AG04449 (cell line): ENCODE measurements at regions not wholly inside any gene's neighbourhood (a gene's known extent, or its start where the extent isn't known, plus 50 kb on each side); places are given as distances from the start of the nearest gene placed in this dataset.

Experiments used
- CTCF ChIA-PET: fragments of 350-600 bp; formaldehyde crosslinking; extraction: SDS; loops from one replicate; lab custom pipeline; 2021; ENCODE audit warnings: antibody characterized with exemption; lab: Yijun Ruan, JAX
- POLR2A ChIA-PET: fragments of 400-600, 350-600 bp; formaldehyde crosslinking; extraction: SDS; loops from one replicate; lab custom pipeline; 2020; ENCODE audit warnings: antibody characterized with exemption, inconsistent platforms; lab: Yijun Ruan, JAX
- DNase-seq: peaks from one replicate; pipeline ENCODE4 v3.0.0-alpha.2; 2010; ENCODE audit warnings: low read depth, low spot score
- H3K4me3 ChIP-seq: 2 replicates; pipeline ENCODE4 v1.5.1; 2011; ENCODE audit warnings: low read depth, mild to moderate bottlenecking, control low read depth, low read length
- TF ChIP-seq, protein P1 (sequence below): IDR thresholded peaks from one replicate; pipeline ENCODE4 v1.5.1; 2011; ENCODE audit warnings: mild to moderate bottlenecking, moderate library complexity, low read length, control low read depth, inconsistent platforms; ENCODE audit not compliant: insufficient read depth; ENCODE audit errors: missing control alignments

DNA sequence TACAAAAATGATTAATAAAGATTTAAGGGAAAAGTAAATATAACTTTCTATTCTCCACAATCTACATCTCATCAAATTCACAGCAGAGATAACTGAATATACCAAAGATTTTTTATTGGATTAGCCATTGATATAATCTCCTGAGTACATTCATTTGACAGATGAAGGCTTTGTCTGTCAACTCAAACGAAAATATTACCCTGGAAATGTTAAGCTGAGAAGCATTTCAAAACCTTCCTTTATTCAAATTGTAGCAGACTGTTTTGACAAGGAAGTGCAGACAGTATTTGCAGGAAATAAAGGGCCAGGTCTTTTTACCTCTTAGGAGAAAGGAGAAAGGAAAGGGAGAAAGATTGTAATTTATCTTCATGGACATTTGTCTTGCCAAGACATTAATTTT, 473.5 kb downstream of the TMEM182 start:
- TF ChIP-seq, protein P1, sequence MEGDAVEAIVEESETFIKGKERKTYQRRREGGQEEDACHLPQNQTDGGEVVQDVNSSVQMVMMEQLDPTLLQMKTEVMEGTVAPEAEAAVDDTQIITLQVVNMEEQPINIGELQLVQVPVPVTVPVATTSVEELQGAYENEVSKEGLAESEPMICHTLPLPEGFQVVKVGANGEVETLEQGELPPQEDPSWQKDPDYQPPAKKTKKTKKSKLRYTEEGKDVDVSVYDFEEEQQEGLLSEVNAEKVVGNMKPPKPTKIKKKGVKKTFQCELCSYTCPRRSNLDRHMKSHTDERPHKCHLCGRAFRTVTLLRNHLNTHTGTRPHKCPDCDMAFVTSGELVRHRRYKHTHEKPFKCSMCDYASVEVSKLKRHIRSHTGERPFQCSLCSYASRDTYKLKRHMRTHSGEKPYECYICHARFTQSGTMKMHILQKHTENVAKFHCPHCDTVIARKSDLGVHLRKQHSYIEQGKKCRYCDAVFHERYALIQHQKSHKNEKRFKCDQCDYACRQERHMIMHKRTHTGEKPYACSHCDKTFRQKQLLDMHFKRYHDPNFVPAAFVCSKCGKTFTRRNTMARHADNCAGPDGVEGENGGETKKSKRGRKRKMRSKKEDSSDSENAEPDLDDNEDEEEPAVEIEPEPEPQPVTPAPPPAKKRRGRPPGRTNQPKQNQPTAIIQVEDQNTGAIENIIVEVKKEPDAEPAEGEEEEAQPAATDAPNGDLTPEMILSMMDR: no peak
- no peak for DNase-seq
- no peak overlapping the region for H3K4me3 ChIP-seq
- CTCF ChIA-PET: no interaction called here
- POLR2A ChIA-PET: no interaction called here

DNA sequence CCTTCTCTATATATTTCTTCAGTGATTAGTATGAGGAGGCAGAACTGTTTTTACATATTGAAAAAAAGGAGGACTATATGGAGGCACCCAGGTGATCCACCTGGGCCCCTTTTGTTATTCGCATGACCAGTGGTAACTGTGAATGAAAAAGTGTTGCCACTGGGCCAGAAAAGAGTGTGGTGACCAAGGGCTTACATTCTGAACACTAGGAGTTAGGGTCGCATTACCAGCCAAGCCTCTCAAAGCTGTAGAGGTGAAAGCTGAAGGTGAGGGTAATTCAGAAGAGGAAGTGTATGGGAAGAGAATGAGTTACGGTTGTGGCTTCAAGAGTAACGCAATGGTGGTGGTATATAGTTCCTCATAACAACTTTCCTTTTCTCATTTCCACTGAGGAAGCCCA, 487.6 kb downstream of the TMEM182 start:
- no peak for DNase-seq
- TF ChIP-seq, protein P1: no peak
- ChIA-PET CTCF (no interaction called here), POLR2A (no interaction called here)
- H3K4me3 ChIP-seq: no peak overlapping the region

DNA sequence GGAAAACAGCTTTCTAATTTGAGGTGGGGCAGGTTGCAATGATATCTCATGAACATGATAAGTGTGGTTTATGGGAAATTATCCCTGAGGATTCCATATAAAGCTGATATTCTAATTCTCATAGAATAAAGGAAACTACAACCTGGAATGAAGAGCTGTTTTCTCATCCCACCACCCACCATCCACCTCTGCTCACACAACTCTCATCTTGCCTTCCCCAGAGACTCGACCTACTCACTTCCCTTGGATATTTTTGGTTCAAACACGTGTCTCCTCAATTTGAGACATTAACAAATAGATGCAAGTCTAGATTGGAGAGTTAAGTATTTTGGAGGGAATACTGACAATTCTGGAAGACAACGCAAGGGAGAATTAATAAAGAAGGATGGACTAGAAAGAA, 490.9 kb downstream of the TMEM182 start:
- DNase-seq: no peak
- TF ChIP-seq, protein P1: no peak
- ChIA-PET CTCF (no interaction called here), POLR2A (no interaction called here)
- H3K4me3 ChIP-seq: no peak overlapping the region

DNA sequence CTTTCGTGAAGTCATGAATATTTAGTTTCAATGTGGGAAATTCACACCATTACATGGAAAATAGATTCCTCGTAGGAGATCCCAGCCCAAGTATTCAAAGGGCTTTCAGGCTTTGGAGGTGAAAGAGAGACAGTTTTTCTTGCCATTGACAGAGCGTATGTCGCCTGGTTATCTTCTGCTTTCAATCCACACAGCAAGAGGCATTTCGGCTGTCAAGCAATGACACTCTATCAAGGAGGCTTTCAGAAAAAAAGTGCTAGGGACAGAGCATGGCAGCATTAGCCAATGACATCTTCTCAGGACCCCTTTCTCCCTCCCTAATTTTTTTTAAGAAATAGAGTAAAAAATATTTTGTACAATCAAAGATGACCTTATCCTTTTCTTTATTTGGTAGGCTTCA, 492.8 kb downstream of the TMEM182 start:
- DNase-seq: no peak
- ChIA-PET CTCF (no interaction called here), POLR2A (no interaction called here)
- TF ChIP-seq, protein P1: no peak
- H3K4me3 ChIP-seq: no peak overlapping the region

DNA sequence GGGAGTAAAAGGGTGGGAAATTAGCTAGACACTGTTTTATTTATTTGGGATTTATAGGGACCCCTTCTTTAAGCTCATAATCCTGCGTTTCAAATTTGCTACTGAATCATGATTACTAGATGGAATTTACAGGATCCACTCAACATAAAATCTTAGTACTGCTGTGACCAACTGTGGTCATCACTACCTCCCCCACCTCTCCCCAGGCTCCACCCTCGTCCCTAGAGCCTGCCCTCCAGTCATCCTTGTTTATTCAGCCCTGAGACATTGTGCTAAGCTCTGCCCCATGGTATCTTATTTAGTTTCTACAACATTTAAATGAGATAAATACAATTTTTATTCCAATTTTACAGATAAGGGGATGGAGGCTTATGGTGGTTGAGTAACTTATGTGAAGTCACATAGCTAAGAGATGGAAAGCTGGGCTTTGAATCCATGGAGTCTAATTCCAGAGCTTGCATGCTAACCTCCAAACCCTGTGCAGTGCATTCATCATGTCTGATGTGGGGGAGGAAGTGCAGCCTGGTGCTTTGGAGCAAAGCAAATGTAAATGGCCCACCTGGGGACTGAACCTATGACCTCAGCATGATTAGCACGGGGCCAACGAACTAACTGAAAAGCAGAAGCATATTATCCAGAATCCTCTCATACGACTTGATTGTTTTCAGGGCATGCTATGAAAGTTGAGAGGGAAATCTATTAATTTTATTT, 502.4 kb downstream of the TMEM182 start:
- DNase-seq: no peak
- ChIA-PET POLR2A (no interaction called here), CTCF (no interaction called here)
- no peak overlapping the region for H3K4me3 ChIP-seq
- TF ChIP-seq, protein P1: no peak

DNA sequence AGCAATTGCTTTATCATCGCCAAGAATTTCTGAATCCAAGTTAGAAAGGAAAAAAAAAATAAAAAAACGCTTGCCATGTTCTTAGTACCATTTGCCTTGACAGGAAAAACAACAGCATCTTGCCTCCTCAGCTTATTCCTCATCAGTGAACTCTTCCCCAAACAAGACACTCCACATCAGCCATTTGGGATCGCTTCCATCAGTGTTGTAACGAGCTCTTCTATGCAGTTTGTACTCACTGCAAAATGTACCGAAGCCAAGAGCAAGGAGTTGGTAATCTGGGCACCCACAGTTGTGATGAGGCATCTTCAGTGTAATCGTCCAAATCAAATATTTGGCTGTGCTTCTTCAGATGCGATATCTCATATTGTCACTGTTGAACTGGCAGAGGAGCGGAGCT, 503.7 kb downstream of the TMEM182 start:
- CTCF ChIA-PET: no interaction called here
- TF ChIP-seq, protein P1: no peak
- H3K4me3 ChIP-seq: no peak overlapping the region
- POLR2A ChIA-PET: no interaction called here
- DNase-seq: no peak
